GM12891 (cell line): ENCODE measurements at regions not wholly inside any gene's neighbourhood (a gene's known extent, or its start where the extent isn't known, plus 50 kb on each side); places are given as distances from the start of the nearest gene placed in this dataset.

Source experiments
- PAX5 ChIP-seq: IDR thresholded peaks from 2 replicates; pipeline ENCODE4 v1.6.1; 2011; ENCODE audit warnings: low read length, moderate library complexity, mild to moderate bottlenecking; ENCODE audit not compliant: insufficient read depth, severe bottlenecking
- POLR2A ChIP-seq: IDR thresholded peaks from 2 replicates; pipeline ENCODE4 v1.6.1; 2011; ENCODE audit warnings: low read depth, low read length, control low read depth
- POLR2AphosphoS5 ChIP-seq: IDR thresholded peaks from 2 replicates; pipeline ENCODE4 v1.6.1; 2011; ENCODE audit warnings: low read depth, low read length, control low read depth
- POU2F2 ChIP-seq: IDR thresholded peaks from 2 replicates; pipeline ENCODE4 v1.6.1; 2011; ENCODE audit warnings: low read depth, mild to moderate bottlenecking, control low read depth, low read length, moderate library complexity
- SPI1 ChIP-seq: IDR thresholded peaks from 2 replicates; pipeline ENCODE4 v1.6.1; 2011; ENCODE audit warnings: low read depth, low read length, control low read depth
- TAF1 ChIP-seq: IDR thresholded peaks from 2 replicates; pipeline ENCODE4 v1.6.1; 2011; ENCODE audit warnings: low read depth, low read length, control low read depth

DNA sequence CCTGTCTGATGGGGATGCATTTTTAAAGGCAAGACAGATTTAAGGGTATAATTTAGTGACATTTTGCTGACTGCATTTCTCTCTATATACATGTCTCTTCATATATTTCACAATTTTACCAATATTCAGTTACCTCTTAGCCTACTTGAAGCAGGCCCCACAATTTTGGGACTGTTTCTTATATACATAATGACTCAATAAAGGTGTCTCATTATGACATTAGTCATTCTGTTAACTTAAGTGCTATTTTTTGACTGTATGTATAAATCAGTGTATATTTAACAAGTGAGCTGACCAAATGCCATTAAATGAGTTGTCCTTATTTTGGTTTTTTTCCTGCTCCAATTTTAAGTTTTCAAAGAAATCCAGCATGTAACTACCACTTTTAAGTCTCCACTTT is 313.3 kb downstream of the SOX4 start:
- no peak for TF ChIP-seq POLR2AphosphoS5
- no peak for TF ChIP-seq POLR2A
- TF ChIP-seq SPI1, result no peak
- TF ChIP-seq POU2F2, result no peak
- no peak for TF ChIP-seq PAX5
- no peak for TF ChIP-seq TAF1
